ENCODE measurements at regions not wholly inside any gene's neighbourhood (a gene's known extent, or its start where the extent isn't known, plus 50 kb on each side); places are given as distances from the start of the nearest gene placed in this dataset.
"Not testable (repeated sequence)": the region's sequence is repeated elsewhere in the genome, so short reads cannot be mapped to it uniquely, and the experiment has no call there.

DNA sequence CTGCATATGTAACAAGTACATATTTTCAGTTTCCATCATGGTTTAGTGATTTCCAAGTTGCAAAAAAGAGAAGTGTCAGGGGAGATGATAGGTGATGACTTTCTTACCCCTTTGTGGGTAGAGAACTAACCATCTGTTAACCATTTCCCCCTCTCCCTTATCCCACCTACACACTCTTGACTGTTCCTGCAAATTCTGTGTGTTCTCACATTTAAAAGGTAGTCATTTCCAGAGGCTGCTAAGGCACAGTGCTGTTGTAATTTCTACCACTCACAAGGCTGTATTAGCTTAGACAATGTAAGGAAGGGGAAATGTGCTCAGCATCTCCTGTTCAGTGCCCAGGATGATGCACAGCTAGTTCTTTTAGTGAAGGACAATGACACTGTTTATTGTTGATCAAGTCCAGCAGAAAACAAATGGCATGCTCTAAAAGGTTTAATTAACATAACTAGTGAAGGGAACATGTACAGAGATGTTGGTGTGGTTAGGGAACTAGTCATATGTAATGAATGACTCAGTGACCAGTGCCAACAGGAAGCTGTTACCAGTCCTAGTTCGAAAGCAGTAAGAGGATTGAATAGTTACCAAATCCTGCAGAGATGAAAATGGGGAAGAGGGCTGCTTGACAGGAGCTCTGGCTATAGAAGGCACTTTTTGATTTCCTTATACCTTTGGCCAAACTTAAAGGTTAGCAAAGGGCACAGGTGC, 165.1 kb downstream of the PLK2 start:
- no peak for DNase-seq

DNA sequence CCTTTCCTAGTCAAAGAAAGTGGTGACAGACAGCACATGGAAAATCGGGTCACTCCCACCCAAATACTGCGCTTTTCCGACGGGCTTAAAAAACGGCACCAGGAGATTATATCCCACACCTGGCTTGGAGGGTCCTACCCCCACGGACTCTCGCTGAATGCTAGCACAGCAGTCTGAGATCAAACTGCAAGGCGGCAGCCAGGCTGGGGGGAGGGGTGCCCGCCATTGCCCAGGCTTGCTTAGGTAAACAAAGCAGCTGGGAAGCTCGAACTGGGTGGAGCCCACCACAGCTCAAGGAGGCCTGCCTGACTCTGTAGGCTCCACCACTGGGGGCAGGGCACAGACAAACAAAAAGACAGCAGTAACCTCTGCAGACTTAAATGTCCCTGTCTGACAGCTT, 171.6 kb downstream of the PLK2 start:
- DNase-seq = not testable (repeated sequence)

DNA sequence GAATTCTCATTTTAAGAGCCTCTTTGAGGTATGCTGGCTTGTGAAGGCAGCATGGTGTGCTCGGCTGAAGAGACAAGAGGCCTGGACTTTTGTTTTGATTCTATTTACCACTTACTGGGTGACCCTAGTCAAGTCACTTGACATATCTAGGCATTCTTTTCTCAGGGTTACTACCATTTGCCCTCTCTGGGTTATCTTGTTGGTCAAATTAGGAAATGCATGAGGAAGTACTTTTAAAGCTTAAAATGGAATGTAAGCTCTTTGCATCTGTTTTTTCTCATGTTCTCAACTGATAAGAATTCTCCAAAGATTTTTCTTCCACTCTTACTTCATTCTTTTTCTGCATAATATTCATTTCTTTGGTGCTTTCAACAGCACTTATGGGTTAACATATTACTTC, 173.1 kb downstream of the PLK2 start:
- no peak for DNase-seq

DNA sequence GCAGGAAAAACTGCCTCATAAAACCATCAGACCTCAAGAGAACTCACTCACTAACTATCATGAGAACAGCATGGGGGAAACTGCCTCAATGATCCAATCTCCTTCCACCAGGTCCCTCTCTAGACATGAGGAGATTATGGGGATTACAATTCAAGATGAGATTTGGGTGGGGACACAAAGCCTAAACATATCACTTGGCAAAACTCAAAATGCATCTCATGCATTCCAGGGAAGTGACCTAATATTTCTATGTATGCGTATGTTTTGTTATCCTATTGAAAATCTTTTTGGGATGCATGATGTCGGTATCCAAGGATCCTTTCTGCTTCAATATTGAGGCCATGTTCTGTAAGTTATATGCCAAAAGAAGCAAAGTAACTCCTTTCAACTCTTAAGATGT, 174.0 kb downstream of the PLK2 start:
- no peak for DNase-seq

DNA sequence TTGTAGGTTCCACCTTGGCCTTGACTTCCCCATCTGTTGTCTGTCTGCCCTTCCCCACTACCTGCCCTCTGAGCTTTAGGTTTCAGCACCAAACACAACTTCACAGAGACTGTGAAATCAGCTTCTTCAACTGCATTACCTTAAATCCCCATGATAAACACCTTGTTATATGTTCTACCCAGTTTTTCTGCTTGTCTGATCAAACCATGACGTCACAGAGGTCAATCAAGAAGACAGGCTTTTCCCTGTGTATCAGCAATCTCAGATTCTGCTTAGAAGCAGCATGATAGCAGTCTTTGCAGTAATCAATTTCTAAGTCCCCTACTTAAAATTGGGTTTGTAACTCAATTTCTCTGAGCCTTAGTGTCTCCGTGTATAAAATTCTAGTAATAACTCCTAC, 175.0 kb downstream of the PLK2 start:
- no peak for DNase-seq

DNA sequence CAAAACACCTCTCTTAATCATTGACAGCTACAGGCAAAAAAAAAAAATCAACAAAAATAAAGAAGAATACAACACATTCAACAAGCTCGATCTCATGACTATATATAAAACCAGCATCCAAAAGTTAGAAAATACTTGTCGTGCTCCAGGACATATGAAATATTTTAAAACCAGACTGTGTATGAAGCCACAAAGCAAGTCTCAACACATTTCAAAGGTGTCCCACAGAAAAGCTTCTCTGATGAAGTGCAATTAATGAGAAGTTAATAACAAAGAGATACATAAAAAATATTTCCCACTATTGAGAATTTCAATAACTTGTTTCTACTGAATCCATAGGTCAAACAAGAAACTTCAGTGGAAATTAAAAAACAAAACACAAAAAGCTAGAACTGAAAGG, 178.7 kb downstream of the PLK2 start:
- DNase-seq = no peak

DNA sequence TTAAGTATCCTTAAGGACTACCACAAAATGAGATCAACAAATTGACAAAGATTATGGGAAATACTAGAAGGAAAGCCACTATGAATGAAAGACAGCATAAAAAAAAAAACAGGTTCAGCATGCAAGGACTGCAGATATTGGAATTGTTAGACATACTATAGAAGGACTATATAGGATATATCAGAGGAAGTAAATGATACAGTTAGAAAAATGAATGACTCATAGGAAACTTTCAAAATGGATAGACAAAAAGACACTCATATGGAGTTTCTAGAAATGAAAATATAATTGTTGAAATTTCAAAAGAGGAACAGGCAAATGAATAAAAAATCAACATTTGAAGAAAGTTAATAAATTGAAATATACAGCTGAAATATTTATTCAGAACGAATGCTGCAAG, 180.6 kb downstream of the PLK2 start:
- DNase-seq = no peak

DNA sequence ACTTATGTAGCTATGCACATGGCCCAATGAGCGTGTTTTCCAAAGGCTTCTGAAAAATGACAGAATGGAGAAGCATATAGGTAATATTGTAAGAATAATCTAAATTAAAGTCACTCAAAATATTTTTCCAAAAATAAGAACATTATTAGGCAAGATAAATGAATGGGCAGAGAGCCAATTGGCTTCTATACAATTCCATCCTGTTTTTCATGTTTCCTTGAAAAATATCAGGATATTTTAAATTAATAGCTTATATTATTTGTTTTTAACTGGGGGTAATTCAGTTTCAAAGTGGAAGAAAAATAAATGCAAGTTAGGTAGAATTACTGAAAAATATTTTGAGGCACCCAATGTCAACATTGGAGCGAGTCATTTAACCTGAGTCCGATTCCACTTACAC, 183.5 kb downstream of the PLK2 start:
- no peak for DNase-seq

DNA sequence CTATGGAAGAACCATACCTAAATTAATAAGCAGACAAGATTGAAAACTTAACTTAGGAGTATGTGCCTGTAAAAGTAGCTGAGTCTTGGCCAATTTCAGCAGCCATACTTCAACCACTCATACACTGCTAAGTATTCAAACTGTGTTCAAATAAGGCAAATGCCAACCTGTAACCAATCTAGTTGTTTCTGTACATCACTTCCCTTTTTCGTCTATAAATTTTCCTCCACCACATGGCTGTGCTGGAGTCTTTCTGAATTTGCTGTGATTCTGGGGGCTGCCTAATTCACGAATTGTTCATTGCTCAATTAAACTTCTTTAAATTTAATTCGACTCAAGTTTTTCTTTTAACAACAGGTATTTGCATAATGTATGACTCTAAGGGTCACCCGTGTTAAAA, 184.4 kb downstream of the PLK2 start:
- no peak for DNase-seq

DNA sequence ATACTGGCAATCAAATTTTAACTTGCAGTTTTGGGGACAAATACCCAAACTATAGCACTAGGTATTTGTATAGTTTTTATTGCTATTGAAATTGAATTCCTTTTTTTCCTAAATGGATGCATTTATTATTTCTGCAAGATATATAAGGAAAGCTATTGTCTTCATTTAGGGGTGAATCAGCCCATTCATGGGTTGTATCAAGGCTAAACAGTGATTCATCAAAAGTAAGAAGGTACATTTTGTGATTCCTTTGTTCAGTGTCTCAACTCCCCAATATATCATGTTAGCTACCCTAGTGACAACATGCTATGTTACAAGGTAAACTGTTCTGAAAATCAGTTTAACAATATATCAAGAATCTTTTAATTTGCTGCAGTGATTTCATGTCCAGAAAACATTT, 185.7 kb downstream of the PLK2 start:
- DNase-seq = no peak

DNA sequence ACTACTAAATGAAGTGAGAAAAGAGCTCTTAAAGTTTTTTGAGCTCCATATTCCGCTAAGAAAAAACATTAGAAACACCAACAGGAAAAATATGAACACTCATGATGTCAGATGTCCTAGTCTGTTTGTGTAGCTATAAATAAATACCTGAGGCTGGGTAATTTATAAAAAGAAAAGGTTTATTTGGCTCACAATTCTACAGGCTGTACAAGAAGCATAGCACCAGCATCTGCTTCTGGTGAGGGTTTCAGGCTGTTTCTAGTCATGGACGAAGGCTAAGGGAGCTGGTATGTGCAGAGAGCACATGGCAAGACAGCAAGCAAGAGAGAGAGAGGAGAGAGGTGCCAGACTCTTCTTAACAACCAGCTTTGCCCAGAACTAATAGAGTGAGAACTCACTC, 186.2 kb downstream of the PLK2 start:
- DNase-seq = no peak

DNA sequence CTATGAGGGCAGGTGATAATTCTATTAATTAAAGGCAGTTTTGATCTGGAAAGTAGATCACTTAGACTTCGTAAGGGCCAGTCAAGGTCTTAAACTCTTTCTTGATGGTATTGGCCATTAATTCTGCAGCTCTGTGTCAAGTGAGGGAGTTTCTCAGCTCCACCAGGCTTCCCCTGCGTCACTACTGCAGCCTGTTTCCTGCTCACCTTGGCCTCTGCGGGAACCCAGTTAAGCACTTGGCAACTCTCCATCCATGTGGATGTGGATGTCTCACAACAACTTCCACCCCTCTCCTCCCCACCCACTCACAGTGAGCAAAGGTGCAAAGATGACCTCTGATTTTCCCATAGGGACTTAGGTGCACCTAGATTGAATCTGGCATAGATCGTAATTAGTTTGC, 191.6 kb downstream of the PLK2 start:
- no peak for DNase-seq

DNA sequence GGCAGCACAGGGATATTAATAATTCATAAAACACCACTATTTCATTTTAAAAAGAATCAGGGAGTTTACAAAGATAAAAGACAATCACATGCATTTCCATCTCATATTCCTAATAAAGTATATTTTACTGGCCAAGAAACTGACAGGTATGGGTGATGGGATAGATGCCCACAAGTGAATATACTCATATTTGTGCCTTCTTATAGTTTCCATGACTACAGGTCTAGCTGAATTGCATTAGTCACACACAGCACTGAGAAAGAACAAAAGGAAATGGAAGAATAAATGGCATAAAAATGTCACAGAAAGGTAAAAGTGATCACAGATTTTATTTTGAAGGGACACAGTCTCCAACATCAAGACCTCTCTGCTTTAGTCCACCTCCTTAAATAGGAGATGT, 193.5 kb downstream of the PLK2 start:
- DNase-seq = no peak

DNA sequence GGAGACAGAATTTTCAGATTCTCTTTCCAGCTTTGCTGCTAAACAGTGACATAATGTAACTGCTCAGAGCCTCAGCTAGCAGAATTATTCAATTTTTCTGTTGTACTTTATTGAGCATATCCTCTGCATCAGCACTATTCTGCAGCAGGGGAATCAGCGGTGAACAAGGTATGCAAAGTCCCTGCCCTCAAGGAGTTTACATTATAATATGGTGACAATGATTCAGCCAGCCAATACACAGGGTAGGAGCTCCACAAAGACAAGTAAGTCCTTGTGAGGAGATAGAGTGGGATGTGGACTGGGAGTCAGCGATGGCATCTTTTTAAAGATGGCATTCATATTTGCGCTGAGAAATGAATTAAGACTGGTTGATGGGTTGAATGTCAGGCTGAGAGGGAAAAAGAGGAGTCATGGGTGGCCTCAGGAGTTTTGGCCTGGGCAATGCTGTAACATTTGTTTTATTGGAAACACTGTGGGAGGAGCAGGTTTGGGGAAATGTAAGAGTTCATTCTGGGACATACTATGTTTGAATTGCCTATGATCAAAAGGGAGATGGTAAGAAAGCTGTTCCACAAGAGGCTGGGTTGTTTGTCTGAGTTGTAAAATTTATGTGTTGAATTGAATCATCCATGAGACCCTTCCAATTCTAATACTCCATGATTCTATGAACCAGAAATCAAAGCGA, 194.5 kb downstream of the PLK2 start:
- DNase-seq = no peak

DNA sequence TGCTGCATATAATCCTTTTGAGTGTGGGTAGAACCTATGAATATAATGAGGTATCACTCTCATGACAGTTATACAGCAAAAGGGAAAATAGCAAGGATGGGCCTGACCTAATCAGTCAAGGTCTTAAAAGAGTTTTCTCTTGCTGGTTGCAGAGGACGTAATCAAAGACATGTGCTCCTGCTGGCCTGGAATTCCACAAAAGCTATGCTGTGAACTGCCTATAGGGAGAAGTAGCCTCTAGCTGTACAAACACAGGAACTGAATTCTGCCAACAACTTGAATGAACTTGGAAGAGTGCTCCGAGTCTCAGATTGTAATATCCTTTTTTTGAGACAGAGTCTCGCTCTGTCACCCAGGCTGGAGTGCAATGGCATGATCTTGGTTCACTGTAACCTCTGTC, 195.6 kb downstream of the PLK2 start:
- DNase-seq = no peak

DNA sequence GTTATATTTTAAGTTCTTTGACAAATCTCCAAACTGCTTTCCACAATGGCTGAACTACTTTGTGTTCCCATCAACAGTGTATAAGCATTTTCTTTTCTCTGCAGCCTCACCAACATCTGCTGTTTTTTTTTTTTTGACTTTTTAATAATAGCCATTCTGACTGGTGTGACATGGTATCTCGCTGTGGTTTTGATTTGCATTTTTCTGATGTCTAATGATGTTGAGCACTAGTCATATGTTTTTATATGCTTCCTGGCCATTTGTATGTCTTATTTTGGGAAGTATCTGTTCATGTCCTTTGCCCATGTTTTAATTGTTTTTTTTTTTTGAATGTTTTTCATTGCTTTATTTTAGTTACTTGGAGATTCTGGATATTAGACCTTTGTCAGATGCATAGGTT, 196.6 kb downstream of the PLK2 start:
- no peak for DNase-seq

DNA sequence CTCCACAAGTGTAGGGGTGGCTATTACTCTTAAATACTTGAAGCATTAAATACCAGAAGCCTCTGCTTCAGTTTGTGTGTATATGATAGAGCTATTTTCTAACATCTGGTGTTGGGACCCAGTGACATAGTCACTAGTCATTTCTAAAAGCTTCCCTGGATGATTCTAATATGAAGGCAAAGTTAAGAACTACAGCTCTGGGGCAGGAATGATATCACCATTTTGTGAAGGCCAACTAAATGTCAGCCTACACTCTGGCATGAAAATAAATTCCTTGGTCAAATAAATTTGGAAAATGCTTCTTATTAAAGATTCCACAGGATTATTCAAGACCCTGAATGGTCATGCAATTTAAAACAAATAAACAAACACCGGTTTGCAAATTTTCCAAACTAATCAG, 197.7 kb downstream of the PLK2 start:
- DNase-seq = no peak

DNA sequence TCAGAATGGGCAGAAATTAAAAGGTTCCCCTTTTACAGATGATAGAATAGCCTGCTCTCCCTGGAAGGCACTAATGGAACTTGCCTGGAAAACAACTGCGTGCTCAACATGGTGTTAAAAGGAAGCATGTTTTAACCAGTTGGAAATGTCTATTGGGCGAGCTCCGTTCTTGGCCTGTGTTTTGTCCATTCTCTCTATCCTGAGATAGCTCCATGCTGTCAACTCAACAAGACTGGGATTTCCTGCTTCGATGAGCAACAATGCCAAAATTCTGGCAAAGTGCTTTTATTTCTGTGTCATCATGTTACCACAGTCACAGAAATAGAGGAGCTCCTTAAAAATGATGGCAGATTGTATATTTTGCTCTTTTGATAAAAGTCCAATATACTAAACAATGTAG, 198.3 kb downstream of the PLK2 start:
- DNase-seq = no peak

DNA sequence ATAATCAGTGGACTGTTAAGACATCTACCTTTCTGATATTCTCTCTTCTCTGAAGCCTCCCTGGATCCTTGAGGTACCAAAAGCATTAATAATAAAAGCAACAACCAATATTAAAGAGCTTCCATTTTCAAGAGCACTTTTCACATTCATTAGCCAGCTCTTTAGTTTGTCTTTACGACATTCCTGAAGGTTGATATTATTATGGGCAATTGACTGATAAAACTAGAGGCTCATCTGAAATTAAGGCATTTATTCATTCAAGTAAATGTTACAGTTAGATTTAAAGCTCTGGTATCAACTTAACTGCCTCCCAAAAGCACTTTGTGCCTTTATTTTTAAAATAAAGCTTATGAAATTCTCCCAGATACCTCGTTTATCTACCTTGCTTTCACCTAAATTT, 199.6 kb downstream of the PLK2 start:
- DNase-seq = no peak

DNA sequence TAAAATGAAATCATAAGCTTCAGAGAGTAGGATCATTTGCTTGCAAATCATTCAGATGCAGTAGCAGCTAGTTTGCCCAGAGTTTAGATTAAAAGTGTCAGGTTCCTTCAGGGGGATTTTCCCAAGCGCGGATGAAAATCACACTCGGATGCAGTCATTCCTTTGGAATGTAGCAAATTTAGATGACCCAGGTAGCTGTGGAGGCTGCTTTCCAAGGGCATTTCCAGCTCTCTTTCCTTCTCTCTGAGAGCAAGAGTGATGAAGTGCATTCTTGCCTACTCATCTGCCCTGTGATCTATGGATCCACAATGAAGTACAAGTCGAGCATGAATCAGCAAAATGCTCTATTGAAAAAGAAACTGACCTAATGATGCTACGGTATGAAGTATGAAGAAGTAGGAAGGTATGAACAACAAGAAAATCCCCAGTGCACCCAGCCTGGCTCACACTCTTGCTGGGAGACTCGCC, 200.2 kb downstream of the PLK2 start:
- DNase-seq = no peak

DNA sequence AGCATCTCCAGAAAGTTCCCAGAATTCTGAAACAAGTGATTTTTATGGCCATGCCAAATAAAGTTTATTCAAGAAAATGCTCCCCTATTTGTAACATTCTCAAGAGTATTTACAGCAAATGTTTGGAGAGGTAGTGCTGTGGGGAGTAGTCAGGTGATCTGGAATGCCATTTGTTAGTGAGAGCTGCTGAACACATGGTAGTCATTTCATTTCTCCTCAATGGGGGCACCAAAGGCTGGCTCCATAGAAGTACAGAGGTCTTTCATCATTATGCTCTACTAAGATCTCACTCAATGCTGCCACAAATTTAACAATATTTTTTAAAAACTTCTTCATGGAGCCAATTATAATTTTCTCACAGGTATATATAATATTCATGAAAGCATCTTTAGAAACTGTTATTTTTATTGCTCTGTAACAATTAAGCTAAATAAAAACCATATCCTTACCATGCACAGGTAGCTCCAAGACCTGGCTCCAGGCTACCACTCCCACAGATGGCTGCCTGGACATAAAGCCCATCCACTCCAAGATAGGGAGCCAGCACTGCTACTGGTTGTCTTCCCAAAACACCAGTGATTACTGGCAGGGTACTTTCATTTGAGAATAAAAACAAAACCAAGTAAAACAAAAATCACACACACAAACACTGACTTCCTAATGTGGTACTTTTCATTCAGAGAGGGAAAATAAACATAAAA, 200.8 kb downstream of the PLK2 start:
- no peak for DNase-seq

DNA sequence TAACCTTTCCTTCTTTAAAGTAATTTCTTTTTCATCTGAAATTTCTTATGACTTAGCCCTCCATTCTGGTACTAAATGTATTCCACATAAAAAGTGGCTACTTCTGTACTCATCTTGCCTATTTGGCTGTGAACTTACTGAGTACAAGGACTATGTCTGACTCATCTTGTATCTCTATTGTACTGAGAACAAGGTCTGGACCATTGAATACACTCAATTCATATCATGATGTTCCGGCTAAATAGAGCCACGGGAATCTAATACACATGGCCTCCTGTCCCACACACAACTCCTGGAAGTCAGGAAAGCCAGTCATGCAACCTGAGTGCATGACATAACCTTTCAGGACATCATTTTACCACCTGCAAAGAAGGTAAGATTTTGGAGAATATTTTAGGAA, 203.9 kb downstream of the PLK2 start:
- DNase-seq = no peak

DNA sequence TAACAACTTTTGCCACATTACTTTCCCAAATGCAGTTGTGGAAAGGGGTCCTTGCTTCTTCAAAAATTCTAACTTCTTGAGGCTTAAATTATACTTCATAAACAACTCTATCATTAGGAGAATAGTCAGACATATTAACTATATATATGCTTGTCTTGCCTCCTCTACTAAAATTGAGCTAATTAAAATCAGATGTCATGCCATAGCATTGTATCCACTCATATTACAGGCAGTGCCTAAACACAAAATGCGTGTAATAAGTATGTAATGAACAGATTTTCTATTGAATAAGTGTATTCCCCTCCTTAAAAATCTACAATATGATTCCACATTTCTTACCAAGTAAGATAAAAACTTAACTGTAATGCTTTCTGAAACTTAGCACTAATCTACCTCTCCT, 204.5 kb downstream of the PLK2 start:
- no peak for DNase-seq

DNA sequence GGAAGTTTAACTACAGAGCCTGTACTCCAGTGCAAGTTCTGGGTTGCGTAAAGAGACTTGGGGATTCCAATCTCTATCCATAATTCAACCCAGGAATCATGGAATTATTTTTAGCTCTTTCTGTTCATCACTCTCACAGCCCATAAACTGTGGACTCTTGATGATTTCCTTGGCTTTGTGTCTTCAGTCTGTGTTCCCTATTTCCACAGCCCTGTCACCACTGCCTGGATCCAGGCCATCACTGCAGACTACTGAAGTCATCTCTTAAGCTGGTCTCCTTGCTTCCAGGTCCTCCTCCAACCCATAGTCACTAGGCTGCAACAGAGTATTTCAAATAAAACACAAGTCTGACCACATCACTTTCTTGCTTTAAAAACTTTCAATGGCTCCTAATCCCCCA, 211.7 kb downstream of the PLK2 start:
- DNase-seq = no peak
